Fibroblast of pulmonary artery (primary cell): ENCODE measurements at regions not wholly inside any gene's neighbourhood (a gene's known extent, or its start where the extent isn't known, plus 50 kb on each side); places are given as distances from the start of the nearest gene placed in this dataset.
A peak's percentile ranks its signal among the peaks of the same experiment; 100 is the strongest.

ENCODE experiments used
- DNase-seq: peaks from one replicate; pipeline ENCODE4 v3.0.0-alpha.2; 2010; ENCODE audit warnings: low read depth
- H3K4me3 ChIP-seq: replicated peaks from 2 replicates; pipeline ENCODE4 v1.5.1; 2011; ENCODE audit warnings: low read depth, mild to moderate bottlenecking, control low read depth, low read length, moderate library complexity
- CTCF ChIP-seq: IDR thresholded peaks from 2 replicates; pipeline ENCODE4 v1.5.1; 2011; ENCODE audit warnings: mild to moderate bottlenecking, control low read depth, low read length, inconsistent platforms; ENCODE audit errors: missing control alignments

- DNase-seq = no peak
- H3K4me3 ChIP-seq = no peak overlapping the region
- TF ChIP-seq CTCF = no peak
These were observed 282.2 kb downstream of the MREG start for GRCh38 chr2:215731108-215731658.

- no peak for DNase-seq
- H3K4me3 ChIP-seq = no peak overlapping the region
- no peak for TF ChIP-seq CTCF
These were observed 283.2 kb downstream of the MREG start for GRCh38 chr2:215729985-215730620.

- peak; percentile 8 for TF ChIP-seq CTCF
- DNase-seq = peak; percentile 98
- H3K4me3 ChIP-seq = no peak overlapping the region
These were observed 284.8 kb downstream of the MREG start for GRCh38 chr2:215728504-215729065.

GRCh38 chr2:215727507-215728503 lies 285.5 kb downstream of the MREG start:
- DNase-seq = peak; percentile 69
- H3K4me3 ChIP-seq = no peak overlapping the region
- no peak for TF ChIP-seq CTCF

- no peak overlapping the region for H3K4me3 ChIP-seq
- TF ChIP-seq CTCF = no peak
- DNase-seq = no peak
These were observed 287.3 kb downstream of the MREG start for GRCh38 chr2:215726070-215726469.

- no peak for DNase-seq
- no peak for TF ChIP-seq CTCF
- H3K4me3 ChIP-seq = no peak overlapping the region
These were observed 288.3 kb upstream of the FN1 start for GRCh38 chr2:215724146-215724545.
